ENCODE measurements at regions not wholly inside any gene's neighbourhood (a gene's known extent, or its start where the extent isn't known, plus 50 kb on each side); places are given as distances from the start of the nearest gene placed in this dataset.

- TF ChIP-seq CTCF (IDR thresholded peaks at IDR 0.05; ENCODE audit: low read depth, low read length, missing input control) (no peak), MAX (IDR thresholded peaks at IDR 0.05) (no peak), RAD21 (IDR thresholded peaks at IDR 0.05) (no peak), YY1 (IDR thresholded peaks at IDR 0.05) (no peak), TAF1 (conservative IDR thresholded peaks at IDR 0.05) (no peak), GABPA (IDR thresholded peaks at IDR 0.05 in 1 of 2, conservative IDR thresholded peaks at IDR 0.05 in 1 of 2) (no peak), EGR1 (IDR thresholded peaks at IDR 0.05; ENCODE audit: low read depth in 2 of 2) (no peak), JUND (IDR thresholded peaks at IDR 0.05) (no peak), ATF3 (IDR thresholded peaks at IDR 0.05) (no peak), HNF4G (IDR thresholded peaks at IDR 0.05) (no peak)
- TF ChIP-seq, protein P1, sequence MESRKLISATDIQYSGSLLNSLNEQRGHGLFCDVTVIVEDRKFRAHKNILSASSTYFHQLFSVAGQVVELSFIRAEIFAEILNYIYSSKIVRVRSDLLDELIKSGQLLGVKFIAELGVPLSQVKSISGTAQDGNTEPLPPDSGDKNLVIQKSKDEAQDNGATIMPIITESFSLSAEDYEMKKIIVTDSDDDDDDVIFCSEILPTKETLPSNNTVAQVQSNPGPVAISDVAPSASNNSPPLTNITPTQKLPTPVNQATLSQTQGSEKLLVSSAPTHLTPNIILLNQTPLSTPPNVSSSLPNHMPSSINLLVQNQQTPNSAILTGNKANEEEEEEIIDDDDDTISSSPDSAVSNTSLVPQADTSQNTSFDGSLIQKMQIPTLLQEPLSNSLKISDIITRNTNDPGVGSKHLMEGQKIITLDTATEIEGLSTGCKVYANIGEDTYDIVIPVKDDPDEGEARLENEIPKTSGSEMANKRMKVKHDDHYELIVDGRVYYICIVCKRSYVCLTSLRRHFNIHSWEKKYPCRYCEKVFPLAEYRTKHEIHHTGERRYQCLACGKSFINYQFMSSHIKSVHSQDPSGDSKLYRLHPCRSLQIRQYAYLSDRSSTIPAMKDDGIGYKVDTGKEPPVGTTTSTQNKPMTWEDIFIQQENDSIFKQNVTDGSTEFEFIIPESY (IDR thresholded peaks at IDR 0.05), result no peak
- TF ChIP-seq, protein P2, sequence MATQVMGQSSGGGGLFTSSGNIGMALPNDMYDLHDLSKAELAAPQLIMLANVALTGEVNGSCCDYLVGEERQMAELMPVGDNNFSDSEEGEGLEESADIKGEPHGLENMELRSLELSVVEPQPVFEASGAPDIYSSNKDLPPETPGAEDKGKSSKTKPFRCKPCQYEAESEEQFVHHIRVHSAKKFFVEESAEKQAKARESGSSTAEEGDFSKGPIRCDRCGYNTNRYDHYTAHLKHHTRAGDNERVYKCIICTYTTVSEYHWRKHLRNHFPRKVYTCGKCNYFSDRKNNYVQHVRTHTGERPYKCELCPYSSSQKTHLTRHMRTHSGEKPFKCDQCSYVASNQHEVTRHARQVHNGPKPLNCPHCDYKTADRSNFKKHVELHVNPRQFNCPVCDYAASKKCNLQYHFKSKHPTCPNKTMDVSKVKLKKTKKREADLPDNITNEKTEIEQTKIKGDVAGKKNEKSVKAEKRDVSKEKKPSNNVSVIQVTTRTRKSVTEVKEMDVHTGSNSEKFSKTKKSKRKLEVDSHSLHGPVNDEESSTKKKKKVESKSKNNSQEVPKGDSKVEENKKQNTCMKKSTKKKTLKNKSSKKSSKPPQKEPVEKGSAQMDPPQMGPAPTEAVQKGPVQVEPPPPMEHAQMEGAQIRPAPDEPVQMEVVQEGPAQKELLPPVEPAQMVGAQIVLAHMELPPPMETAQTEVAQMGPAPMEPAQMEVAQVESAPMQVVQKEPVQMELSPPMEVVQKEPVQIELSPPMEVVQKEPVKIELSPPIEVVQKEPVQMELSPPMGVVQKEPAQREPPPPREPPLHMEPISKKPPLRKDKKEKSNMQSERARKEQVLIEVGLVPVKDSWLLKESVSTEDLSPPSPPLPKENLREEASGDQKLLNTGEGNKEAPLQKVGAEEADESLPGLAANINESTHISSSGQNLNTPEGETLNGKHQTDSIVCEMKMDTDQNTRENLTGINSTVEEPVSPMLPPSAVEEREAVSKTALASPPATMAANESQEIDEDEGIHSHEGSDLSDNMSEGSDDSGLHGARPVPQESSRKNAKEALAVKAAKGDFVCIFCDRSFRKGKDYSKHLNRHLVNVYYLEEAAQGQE (IDR thresholded peaks at IDR 0.05), result no peak
These were observed 379.5 kb upstream of the GRAMD2B start for GRCh38 chr5:126043688-126044087.

Measured in liver (tissue), 3 donors.